HepG2 (cell line): ENCODE measurements at regions not wholly inside any gene's neighbourhood (a gene's known extent, or its start where the extent isn't known, plus 50 kb on each side); places are given as distances from the start of the nearest gene placed in this dataset.

ENCODE experiments used
- ASH2L ChIP-seq: fragments of 300-600, 200-600 bp; sonication (generic); IDR thresholded peaks from 2 replicates; pipeline ENCODE4 v1.7.0; 2017; ENCODE audit warnings: low read depth, mild to moderate bottlenecking, moderate library complexity, mixed read lengths, low read length; ENCODE audit not compliant: insufficient read length
- CC2D1A ChIP-seq: sonication (generic); formaldehyde crosslinking; IDR thresholded peaks from 2 replicates; pipeline ENCODE4 v1.8.1; 2023; ENCODE audit warnings: mild to moderate bottlenecking, missing genetic modification reagents
- FLYWCH1 ChIP-seq: sonication (generic); formaldehyde crosslinking; IDR thresholded peaks from 2 replicates; pipeline ENCODE4 v1.8.1; 2023; ENCODE audit warnings: mild to moderate bottlenecking, missing genetic modification reagents
- FOXA3 ChIP-seq: IDR thresholded peaks from 2 replicates; pipeline ENCODE4 v1.6.1; 2016; ENCODE audit warnings: missing genetic modification reagents, missing compliant biosample characterization
- GTF2F1 ChIP-seq: fragments of 150-350 bp; IDR thresholded peaks from 2 replicates; pipeline ENCODE4 v1.6.1; 2014; ENCODE audit warnings: low read length
- HOXA5 ChIP-seq: sonication (generic); formaldehyde crosslinking; IDR thresholded peaks from 2 replicates; pipeline ENCODE4 v1.4.0; 2020; ENCODE audit warnings: missing genetic modification reagents
- MTA3 ChIP-seq: sonication (generic); formaldehyde crosslinking; IDR thresholded peaks from 2 replicates; pipeline ENCODE4 v1.4.0; 2020; ENCODE audit warnings: missing genetic modification reagents
- PRMT3 ChIP-seq: sonication (generic); formaldehyde crosslinking; IDR thresholded peaks from 2 replicates; pipeline ENCODE4 v1.8.1; 2022; ENCODE audit warnings: low read depth, mild to moderate bottlenecking, moderate library complexity, missing genetic modification reagents, borderline replicate concordance
- SP4 ChIP-seq: sonication (generic); formaldehyde crosslinking; IDR thresholded peaks from 2 replicates; pipeline ENCODE4 v1.8.1; 2023; ENCODE audit warnings: mild to moderate bottlenecking, missing genetic modification reagents
- ZNF20 ChIP-seq: sonication (generic); formaldehyde crosslinking; IDR thresholded peaks from 2 replicates; pipeline ENCODE4 v1.4.0; 2020; ENCODE audit warnings: mild to moderate bottlenecking, moderate library complexity, missing genetic modification reagents
- ZNF263 ChIP-seq: sonication (generic); formaldehyde crosslinking; IDR thresholded peaks from 2 replicates; pipeline ENCODE4 v1.4.0; 2020; ENCODE audit warnings: missing genetic modification reagents
- ZNF331 ChIP-seq: sonication (generic); formaldehyde crosslinking; IDR thresholded peaks from 2 replicates; pipeline ENCODE4 v1.4.0; 2020; ENCODE audit warnings: missing genetic modification reagents
- ZNF335 ChIP-seq: sonication (generic); formaldehyde crosslinking; IDR thresholded peaks from 2 replicates; pipeline ENCODE4 v1.4.0; 2020; ENCODE audit warnings: missing genetic modification reagents
- TF ChIP-seq, protein P1 (sequence below): sonication (generic); formaldehyde crosslinking; IDR thresholded peaks from 2 replicates; pipeline ENCODE4 v1.4.0; 2020; ENCODE audit warnings: mild to moderate bottlenecking, low read depth, missing genetic modification reagents
- TF ChIP-seq, protein P2 (sequence below): IDR thresholded peaks from 2 replicates; pipeline ENCODE4 v1.4.0; 2020; ENCODE audit warnings: mild to moderate bottlenecking, missing genetic modification reagents
- TF ChIP-seq, protein P3 (sequence below): sonication (generic); formaldehyde crosslinking; IDR thresholded peaks from 2 replicates; pipeline ENCODE4 v1.5.1; 2020; ENCODE audit warnings: missing genetic modification reagents, mild to moderate bottlenecking, borderline replicate concordance
- TF ChIP-seq, protein P4 (sequence below): IDR thresholded peaks from 2 replicates; pipeline ENCODE4 v1.6.1; 2016; ENCODE audit warnings: control low read depth
- TF ChIP-seq, protein P5 (sequence below): sonication (generic); formaldehyde crosslinking; IDR thresholded peaks from 2 replicates; pipeline ENCODE4 v1.5.0; 2020; ENCODE audit warnings: missing genetic modification reagents

DNA sequence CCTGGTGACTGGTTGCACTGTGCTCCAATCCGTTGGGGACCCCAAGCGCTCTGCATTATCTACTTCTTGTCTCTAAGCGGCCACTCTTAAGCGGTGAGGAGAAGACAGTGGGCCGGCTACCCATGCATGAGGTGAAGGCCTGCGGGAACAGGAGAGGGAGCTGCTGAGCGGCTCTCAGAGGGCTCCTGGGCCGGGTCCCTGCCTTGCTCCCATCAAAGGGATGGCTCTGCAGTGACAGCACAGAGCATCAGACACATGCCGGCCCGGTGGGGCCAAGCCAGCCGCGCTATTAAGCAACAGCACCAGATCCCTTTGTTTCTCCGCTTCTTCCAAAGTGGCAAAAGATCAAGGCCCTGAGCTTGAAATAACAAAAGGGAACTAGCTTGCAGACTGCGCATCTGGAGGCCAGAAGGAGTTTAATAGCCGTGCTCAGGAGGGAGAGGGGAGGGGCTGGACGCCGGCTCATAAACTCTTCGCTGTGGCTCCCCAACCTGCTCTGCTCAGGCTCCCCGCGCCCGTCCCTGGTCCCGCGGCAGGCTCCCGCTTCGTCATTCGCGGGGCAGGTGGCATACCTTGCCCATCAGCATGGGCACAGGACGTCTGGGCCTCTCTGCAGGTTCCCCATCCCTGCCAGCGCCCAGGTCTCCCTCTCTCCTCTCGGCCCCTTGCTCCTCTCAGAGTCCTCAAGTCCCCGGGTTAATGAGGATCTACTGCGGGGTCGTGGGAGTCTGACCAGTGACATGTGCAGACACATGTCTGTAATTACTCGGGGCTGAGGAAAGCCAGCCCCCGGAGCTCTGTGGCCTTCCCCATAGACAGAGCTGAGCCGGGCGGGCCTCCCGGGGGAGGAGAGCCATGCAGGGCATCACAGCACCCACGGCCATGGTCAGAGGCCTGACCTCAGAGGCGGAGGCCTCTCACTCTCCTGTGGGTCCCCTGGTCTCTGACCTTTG is 96.7 kb downstream of the ASB1 start (continued):
- TF ChIP-seq, protein P1, sequence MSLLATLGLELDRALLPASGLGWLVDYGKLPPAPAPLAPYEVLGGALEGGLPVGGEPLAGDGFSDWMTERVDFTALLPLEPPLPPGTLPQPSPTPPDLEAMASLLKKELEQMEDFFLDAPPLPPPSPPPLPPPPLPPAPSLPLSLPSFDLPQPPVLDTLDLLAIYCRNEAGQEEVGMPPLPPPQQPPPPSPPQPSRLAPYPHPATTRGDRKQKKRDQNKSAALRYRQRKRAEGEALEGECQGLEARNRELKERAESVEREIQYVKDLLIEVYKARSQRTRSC (CRISPR knock-in tag): 0 out of 2 replicates have a peak, but pooled peaks have one; percentile 55
- TF ChIP-seq, protein P2, sequence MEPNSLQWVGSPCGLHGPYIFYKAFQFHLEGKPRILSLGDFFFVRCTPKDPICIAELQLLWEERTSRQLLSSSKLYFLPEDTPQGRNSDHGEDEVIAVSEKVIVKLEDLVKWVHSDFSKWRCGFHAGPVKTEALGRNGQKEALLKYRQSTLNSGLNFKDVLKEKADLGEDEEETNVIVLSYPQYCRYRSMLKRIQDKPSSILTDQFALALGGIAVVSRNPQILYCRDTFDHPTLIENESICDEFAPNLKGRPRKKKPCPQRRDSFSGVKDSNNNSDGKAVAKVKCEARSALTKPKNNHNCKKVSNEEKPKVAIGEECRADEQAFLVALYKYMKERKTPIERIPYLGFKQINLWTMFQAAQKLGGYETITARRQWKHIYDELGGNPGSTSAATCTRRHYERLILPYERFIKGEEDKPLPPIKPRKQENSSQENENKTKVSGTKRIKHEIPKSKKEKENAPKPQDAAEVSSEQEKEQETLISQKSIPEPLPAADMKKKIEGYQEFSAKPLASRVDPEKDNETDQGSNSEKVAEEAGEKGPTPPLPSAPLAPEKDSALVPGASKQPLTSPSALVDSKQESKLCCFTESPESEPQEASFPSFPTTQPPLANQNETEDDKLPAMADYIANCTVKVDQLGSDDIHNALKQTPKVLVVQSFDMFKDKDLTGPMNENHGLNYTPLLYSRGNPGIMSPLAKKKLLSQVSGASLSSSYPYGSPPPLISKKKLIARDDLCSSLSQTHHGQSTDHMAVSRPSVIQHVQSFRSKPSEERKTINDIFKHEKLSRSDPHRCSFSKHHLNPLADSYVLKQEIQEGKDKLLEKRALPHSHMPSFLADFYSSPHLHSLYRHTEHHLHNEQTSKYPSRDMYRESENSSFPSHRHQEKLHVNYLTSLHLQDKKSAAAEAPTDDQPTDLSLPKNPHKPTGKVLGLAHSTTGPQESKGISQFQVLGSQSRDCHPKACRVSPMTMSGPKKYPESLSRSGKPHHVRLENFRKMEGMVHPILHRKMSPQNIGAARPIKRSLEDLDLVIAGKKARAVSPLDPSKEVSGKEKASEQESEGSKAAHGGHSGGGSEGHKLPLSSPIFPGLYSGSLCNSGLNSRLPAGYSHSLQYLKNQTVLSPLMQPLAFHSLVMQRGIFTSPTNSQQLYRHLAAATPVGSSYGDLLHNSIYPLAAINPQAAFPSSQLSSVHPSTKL (CRISPR knock-in tag): peak; percentile 86
- no peak for TF ChIP-seq HOXA5 (CRISPR knock-in tag)
- TF ChIP-seq ZNF263: 0 out of 2 replicates have a peak, but pooled peaks have one; percentile 17
- no peak for TF ChIP-seq CC2D1A (CRISPR knock-in tag)
- TF ChIP-seq PRMT3 (CRISPR knock-in tag): no peak
- TF ChIP-seq SP4: no peak
- TF ChIP-seq ZNF335: 0 out of 2 replicates have a peak, but pooled peaks have one; percentile 50
- TF ChIP-seq ZNF331: peak; percentile 69; the same call in 1 of the 2 replicates
- TF ChIP-seq FLYWCH1 (CRISPR knock-in tag): no peak
- TF ChIP-seq, protein P3, sequence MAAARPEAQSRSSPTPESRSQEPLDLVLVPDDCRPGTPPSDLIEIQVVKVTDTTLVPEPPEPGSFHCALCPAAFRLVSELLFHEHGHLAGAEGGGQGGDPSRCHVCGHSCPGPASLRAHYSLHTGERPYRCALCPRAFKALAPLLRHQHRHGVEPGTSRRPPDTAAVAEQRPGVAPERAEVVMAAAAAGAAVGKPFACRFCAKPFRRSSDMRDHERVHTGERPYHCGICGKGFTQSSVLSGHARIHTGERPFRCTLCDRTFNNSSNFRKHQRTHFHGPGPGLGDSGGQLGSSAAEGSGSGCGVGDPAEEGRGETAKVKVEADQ (CRISPR knock-in tag): no peak
- TF ChIP-seq, protein P4, sequence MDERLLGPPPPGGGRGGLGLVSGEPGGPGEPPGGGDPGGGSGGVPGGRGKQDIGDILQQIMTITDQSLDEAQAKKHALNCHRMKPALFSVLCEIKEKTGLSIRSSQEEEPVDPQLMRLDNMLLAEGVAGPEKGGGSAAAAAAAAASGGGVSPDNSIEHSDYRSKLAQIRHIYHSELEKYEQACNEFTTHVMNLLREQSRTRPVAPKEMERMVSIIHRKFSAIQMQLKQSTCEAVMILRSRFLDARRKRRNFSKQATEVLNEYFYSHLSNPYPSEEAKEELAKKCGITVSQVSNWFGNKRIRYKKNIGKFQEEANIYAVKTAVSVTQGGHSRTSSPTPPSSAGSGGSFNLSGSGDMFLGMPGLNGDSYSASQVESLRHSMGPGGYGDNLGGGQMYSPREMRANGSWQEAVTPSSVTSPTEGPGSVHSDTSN (CRISPR knock-in tag): no peak
- TF ChIP-seq ZNF20 (CRISPR knock-in tag): no peak
- TF ChIP-seq, protein P5, sequence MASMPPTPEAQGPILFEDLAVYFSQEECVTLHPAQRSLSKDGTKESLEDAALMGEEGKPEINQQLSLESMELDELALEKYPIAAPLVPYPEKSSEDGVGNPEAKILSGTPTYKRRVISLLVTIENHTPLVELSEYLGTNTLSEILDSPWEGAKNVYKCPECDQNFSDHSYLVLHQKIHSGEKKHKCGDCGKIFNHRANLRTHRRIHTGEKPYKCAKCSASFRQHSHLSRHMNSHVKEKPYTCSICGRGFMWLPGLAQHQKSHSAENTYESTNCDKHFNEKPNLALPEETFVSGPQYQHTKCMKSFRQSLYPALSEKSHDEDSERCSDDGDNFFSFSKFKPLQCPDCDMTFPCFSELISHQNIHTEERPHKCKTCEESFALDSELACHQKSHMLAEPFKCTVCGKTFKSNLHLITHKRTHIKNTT (CRISPR knock-in tag): no peak
- TF ChIP-seq ASH2L: no peak
- TF ChIP-seq GTF2F1: no peak
- peak; percentile 59 for TF ChIP-seq FOXA3
- no peak for TF ChIP-seq MTA3
